ENCODE measurements at regions not wholly inside any gene's neighbourhood (a gene's known extent, or its start where the extent isn't known, plus 50 kb on each side); places are given as distances from the start of the nearest gene placed in this dataset.

- H3K4me1 ChIP-seq (ENCODE audit: low read depth) = no peaks in the 10 kb centered on the region
- DNase-seq (ENCODE audit: low read depth in 1 of 2, low spot score in 1 of 2) = no peak
- H3K27ac ChIP-seq = no peak overlapping the region
- H3K4me3 ChIP-seq = no peak overlapping the region
- no peak for TF ChIP-seq CTCF (IDR thresholded peaks at IDR 0.05; ENCODE audit: low read depth, low read length)
- no peaks in the 10 kb centered on the region for H3K36me3 ChIP-seq
- no peaks in the 10 kb centered on the region for H3K27me3 ChIP-seq
- no peaks in the 10 kb centered on the region for H3K9me3 ChIP-seq (ENCODE audit: low read depth)
These were observed 110.1 kb upstream of the ABCA1 start for GRCh38 chr9:105038051-105038450.

- no peaks in the 10 kb centered on the region for H3K27me3 ChIP-seq
- TF ChIP-seq CTCF (IDR thresholded peaks at IDR 0.05; ENCODE audit: low read depth, low read length) = no peak
- H3K4me3 ChIP-seq = no peak overlapping the region
- no peaks in the 10 kb centered on the region for H3K4me1 ChIP-seq (ENCODE audit: low read depth)
- H3K9me3 ChIP-seq (ENCODE audit: low read depth) = no peaks in the 10 kb centered on the region
- DNase-seq (ENCODE audit: low read depth in 1 of 2, low spot score in 1 of 2) = no peak
- no peaks in the 10 kb centered on the region for H3K36me3 ChIP-seq
- no peak overlapping the region for H3K27ac ChIP-seq
These were observed 111.3 kb upstream of the ABCA1 start for GRCh38 chr9:105039175-105039799.

- Histone ChIP-seq H3K36me3 (no peaks in the 10 kb centered on the region), H3K27me3 (no peaks in the 10 kb centered on the region), H3K9me3 (ENCODE audit: low read depth) (no peaks in the 10 kb centered on the region), H3K4me3 (no peak overlapping the region), H3K4me1 (ENCODE audit: low read depth) (peaks cover 9% of the 10 kb centered on the region), H3K27ac (no peak overlapping the region)
- no peak for TF ChIP-seq CTCF (IDR thresholded peaks at IDR 0.05; ENCODE audit: low read depth, low read length)
- no peak for DNase-seq (ENCODE audit: low read depth in 1 of 2, low spot score in 1 of 2)
These were observed 115.5 kb upstream of the ABCA1 start for GRCh38 chr9:105043370-105043936.

- H3K27ac ChIP-seq = no peak overlapping the region
- no peak for DNase-seq (ENCODE audit: low read depth in 1 of 2, low spot score in 1 of 2)
- no peak for TF ChIP-seq CTCF (IDR thresholded peaks at IDR 0.05; ENCODE audit: low read depth, low read length)
- H3K27me3 ChIP-seq = no peaks in the 10 kb centered on the region
- no peaks in the 10 kb centered on the region for H3K9me3 ChIP-seq (ENCODE audit: low read depth)
- H3K4me3 ChIP-seq = no peak overlapping the region
- peaks cover 9% of the 10 kb centered on the region for H3K4me1 ChIP-seq (ENCODE audit: low read depth)
- H3K36me3 ChIP-seq = no peaks in the 10 kb centered on the region
These were observed 116.6 kb upstream of the ABCA1 start for GRCh38 chr9:105044518-105044917.

- no peak for TF ChIP-seq CTCF (IDR thresholded peaks at IDR 0.05; ENCODE audit: low read depth, low read length)
- H3K9me3 ChIP-seq (ENCODE audit: low read depth) = no peaks in the 10 kb centered on the region
- H3K4me1 ChIP-seq (ENCODE audit: low read depth) = peaks cover 9% of the 10 kb centered on the region
- no peak for DNase-seq (ENCODE audit: low read depth in 1 of 2, low spot score in 1 of 2)
- no peak overlapping the region for H3K4me3 ChIP-seq
- H3K27ac ChIP-seq = no peak overlapping the region
- no peaks in the 10 kb centered on the region for H3K36me3 ChIP-seq
- no peaks in the 10 kb centered on the region for H3K27me3 ChIP-seq
These were observed 119.2 kb upstream of the ABCA1 start for GRCh38 chr9:105046907-105047741.
